IPS-20b (cell line): ENCODE measurements at regions not wholly inside any gene's neighbourhood (a gene's known extent, or its start where the extent isn't known, plus 50 kb on each side); places are given as distances from the start of the nearest gene placed in this dataset.
A peak's percentile ranks its signal among the peaks of the same experiment; 100 is the strongest.
"Not testable (repeated sequence)": the region's sequence is repeated elsewhere in the genome, so short reads cannot be mapped to it uniquely, and the experiment has no call there.

ENCODE experiments used
- H3K27ac ChIP-seq: one replicate; pipeline ENCODE4 v1.5.1; 2013; ENCODE audit warnings: low read length
- H3K27me3 ChIP-seq: 2 replicates; pipeline ENCODE4 v1.6.1; 2013; ENCODE audit warnings: mild to moderate bottlenecking, low read length, inconsistent platforms; ENCODE audit not compliant: insufficient read depth
- H3K36me3 ChIP-seq: 2 replicates; pipeline ENCODE4 v1.6.1; 2013; ENCODE audit warnings: low read depth, mild to moderate bottlenecking, inconsistent platforms, low read length, moderate library complexity; ENCODE audit not compliant: insufficient read depth
- H3K4me1 ChIP-seq: 2 replicates; pipeline ENCODE4 v1.6.1; 2013; ENCODE audit warnings: mild to moderate bottlenecking, control low read depth, inconsistent platforms, low read length, moderate library complexity; ENCODE audit not compliant: insufficient read depth
- H3K4me3 ChIP-seq: 2 replicates; pipeline ENCODE4 v1.5.1; 2013; ENCODE audit warnings: mild to moderate bottlenecking, low read length, inconsistent platforms
- H3K9ac ChIP-seq: 2 replicates; pipeline ENCODE4 v1.6.1; 2013; ENCODE audit warnings: low read depth, mild to moderate bottlenecking, inconsistent platforms, low read length, moderate library complexity
- H3K9me3 ChIP-seq: 2 replicates; pipeline ENCODE4 v1.6.1; 2013; ENCODE audit warnings: mild to moderate bottlenecking, low read depth, low read length, inconsistent platforms; ENCODE audit not compliant: insufficient read depth

DNA sequence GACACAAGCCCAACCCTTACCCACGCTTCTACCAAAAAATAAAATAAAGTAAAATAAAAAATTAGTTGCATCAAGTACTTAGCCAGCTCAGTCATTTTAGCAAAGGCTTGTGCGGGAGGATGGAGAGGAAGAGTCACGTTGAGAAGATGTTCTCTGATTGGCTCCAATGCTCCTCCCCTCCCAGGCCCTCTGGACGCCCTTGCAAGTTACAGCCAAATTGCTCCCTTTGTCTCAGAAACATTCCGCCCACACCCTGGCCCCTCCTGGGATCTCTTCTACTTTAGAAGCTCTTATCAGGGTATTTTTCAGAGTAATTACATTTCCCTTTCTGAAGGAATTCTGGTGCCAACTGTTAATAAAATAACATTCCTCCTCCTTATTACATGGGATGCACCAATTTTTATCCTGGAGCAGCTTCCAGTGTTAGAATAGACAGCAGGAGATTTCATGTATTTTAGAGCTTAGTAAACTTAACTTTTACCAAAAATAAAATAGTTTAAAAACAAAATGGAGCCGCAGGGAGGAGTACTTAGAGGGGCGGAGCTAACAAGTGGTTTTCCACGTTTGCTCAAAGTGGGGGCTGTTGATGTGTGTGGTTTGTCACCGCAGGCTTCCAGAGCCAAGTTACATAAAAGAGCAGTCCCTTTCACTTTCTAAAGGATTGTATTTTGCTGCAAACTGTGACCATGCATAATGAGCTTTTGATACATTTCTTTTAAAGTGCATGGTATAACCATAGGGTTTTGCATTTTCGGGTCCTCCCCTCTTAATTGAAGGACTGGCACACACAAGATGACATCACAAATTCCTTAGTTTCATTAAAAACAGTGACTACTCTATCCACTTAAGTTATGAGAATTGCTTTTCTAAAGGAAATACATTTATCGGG is 71.7 kb upstream of the RAP1B start:
- peak overlapping the region; percentile 66; the same call in 1 of the 2 replicates for H3K9ac ChIP-seq

DNA sequence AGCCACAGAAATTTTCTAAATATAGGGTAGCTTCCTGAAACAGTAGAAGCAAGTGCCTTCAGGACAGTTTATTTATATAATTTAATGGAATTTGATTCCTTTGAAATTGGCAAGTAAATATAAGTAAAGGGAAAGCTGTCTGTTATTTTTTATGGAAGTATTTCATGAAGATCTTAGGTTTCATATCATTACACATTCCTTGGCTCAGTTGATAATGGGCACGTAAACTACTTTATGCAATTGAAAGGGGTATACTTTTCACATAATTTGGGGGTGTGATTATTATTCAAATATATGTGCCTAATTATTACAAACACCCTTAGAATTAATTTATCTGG is 71.1 kb upstream of the RAP1B start:
- Histone ChIP-seq H3K27me3 (no peaks in the 10 kb centered on the region), H3K9me3 (peaks cover 5% of the 10 kb centered on the region; the same call in 1 of the 2 replicates), H3K36me3 (no peaks in the 10 kb centered on the region), H3K4me1 (peaks cover 10% of the 10 kb centered on the region; the same call in 1 of the 2 replicates), H3K27ac (peak overlapping the region; percentile 72), H3K9ac (no peak overlapping the region), H3K4me3 (no peak overlapping the region)

More for the DNA sequence above, 71.7 kb upstream of the RAP1B start:
- Histone ChIP-seq H3K27me3 (no peaks in the 10 kb centered on the region), H3K4me3 (peak overlapping the region; percentile 57; the same call in 1 of the 2 replicates), H3K4me1 (peaks cover 10% of the 10 kb centered on the region; the same call in 1 of the 2 replicates), H3K9me3 (peaks cover 5% of the 10 kb centered on the region; the same call in 1 of the 2 replicates), H3K27ac (peak overlapping the region; percentile 72), H3K36me3 (no peaks in the 10 kb centered on the region)

GRCh38 chr12:68540768-68541167 is 69.9 kb upstream of the RAP1B start:
- H3K27ac ChIP-seq, H3K4me3 ChIP-seq, H3K36me3 ChIP-seq, H3K9ac ChIP-seq, H3K27me3 ChIP-seq, H3K9me3 ChIP-seq: not testable (repeated sequence)
- H3K4me1 ChIP-seq = peaks cover 10% of the 10 kb centered on the region; the same call in 1 of the 2 replicates

DNA sequence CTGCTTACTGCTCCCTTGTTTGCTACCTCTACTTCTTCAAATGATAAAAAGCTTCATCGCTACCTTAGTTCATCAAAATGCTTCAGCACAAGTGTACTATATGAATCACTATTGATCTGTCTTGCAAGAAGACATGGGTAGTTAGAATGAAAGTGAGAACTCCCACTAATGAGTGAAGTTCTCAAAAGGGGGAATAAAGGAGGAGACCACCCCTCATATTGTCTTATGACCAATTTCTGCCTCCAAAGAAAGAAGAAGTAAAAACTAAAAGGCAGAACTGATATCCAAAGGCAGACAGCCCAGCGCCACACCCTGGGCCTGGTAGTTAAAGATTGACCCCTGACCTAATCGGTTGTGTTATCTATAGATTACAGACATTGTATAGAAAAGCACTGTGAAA is 63.4 kb upstream of the RAP1B start:
- not testable (repeated sequence) for H3K36me3 ChIP-seq, H3K9ac ChIP-seq, H3K27ac ChIP-seq, H3K4me1 ChIP-seq, H3K27me3 ChIP-seq, H3K4me3 ChIP-seq
- H3K9me3 ChIP-seq = peaks cover 18% of the 10 kb centered on the region

DNA sequence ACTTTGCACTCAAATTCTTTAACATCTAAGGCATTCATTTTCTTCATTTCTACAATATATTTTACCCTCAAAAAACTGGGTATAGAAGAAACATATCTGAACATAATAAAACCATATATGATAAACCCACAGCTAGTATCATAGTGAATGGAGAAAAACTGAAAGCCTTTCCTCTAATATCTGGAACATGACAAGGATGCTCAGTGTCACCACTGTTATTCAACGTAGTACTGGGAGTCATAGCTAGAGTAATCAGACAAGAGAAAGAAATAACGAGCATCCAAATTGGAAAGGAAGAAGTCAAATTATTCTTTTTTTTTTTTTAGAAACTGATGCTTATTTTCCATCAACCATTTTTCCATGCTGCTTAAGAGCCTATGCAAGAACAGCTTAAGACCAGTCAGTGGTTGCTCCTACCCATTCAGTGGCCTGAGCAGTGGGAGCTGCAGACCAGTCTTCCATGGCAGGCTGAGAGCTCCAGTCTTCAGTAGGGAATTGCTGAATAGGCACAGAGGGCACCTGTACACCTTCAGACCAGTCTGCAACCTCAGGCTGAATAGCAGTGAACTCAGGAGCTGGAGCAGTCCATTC is 58.0 kb upstream of the RAP1B start:
- not testable (repeated sequence) for H3K9ac ChIP-seq, H3K27ac ChIP-seq, H3K36me3 ChIP-seq

GRCh38 chr12:68557011-68557730 is 53.5 kb upstream of the RAP1B start:
- Histone ChIP-seq H3K4me1 (peaks cover 7% of the 10 kb centered on the region; the same call in 1 of the 2 replicates), H3K4me3 (no peak overlapping the region), H3K27ac (no peak overlapping the region), H3K9me3 (no peaks in the 10 kb centered on the region), H3K36me3 (no peaks in the 10 kb centered on the region), H3K27me3 (no peaks in the 10 kb centered on the region), H3K9ac (no peak overlapping the region)

More for the DNA sequence above, 58.0 kb upstream of the RAP1B start:
- not testable (repeated sequence) for H3K4me3 ChIP-seq, H3K4me1 ChIP-seq, H3K27me3 ChIP-seq, H3K9me3 ChIP-seq

DNA sequence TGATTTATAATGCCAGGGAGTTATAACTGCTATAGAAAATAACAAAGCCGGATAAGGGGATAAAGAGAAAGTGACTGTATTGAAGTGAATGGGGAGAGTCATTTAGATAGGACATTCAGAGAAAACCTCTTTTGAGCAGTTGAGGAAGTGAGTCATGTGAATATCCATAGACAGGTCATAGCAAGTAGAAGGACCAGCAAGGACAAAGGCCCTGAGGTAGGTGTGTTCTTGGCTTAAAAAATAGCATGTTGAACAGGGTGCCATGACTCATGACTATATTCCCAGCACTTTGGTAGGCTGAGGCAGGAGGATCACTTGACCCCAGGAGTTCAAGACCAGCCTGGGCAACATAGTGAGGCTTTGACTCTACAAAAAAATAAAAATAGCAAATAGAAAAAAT is 51.5 kb upstream of the RAP1B start:
- H3K36me3 ChIP-seq = no peaks in the 10 kb centered on the region
- H3K4me3 ChIP-seq = no peak overlapping the region
- H3K27ac ChIP-seq = no peak overlapping the region
- no peaks in the 10 kb centered on the region for H3K9me3 ChIP-seq
- H3K27me3 ChIP-seq = no peaks in the 10 kb centered on the region
- no peak overlapping the region for H3K9ac ChIP-seq
- H3K4me1 ChIP-seq = peaks cover 7% of the 10 kb centered on the region; the same call in 1 of the 2 replicates

DNA sequence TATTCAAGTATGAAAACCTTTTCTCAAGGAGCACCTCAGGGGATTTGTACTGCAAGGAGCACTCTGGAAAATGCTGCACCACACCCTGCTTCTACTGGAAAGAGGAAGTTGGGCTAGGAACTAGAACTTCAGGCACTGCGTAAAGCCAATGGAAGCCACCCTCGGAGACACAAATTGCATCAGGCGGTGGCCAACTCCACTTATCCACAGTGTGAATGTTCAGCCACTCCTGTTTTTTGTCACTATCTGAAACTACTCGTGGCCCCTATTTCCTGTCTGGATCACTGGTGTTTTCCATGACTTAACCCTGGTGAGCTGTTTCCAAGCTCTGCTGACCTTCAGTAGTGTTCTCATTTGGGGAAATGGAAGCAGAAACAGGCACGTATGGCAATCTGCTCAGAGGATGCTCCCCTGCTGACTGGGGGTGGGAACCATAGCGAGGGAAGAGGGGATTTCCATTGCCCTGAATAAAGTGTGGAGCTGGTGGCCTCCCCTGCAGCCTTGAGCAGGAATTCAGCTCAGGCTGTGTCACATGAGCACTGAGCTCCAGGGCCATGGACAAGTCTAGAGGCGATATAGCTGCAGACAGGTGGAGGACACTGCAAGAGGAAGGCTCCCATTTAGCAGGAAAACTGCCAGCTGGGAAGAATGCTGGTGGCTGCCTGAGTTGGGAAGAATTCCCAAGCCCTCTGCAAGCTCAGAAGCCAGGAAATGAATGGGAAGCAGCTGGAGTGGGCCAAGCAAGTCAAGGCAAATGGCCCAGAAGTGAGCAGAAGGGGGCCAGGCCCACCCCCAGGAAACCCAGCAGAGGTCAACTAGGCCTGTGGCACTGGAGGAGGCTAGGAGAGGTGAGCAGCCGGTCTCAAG is 50.5 kb upstream of the RAP1B start:
- no peaks in the 10 kb centered on the region for H3K9me3 ChIP-seq
- no peaks in the 10 kb centered on the region for H3K36me3 ChIP-seq
- H3K27me3 ChIP-seq = no peaks in the 10 kb centered on the region
- no peak overlapping the region for H3K4me3 ChIP-seq
- H3K27ac ChIP-seq = no peak overlapping the region
- H3K9ac ChIP-seq = no peak overlapping the region
- peaks cover 7% of the 10 kb centered on the region; the same call in 1 of the 2 replicates for H3K4me1 ChIP-seq

DNA sequence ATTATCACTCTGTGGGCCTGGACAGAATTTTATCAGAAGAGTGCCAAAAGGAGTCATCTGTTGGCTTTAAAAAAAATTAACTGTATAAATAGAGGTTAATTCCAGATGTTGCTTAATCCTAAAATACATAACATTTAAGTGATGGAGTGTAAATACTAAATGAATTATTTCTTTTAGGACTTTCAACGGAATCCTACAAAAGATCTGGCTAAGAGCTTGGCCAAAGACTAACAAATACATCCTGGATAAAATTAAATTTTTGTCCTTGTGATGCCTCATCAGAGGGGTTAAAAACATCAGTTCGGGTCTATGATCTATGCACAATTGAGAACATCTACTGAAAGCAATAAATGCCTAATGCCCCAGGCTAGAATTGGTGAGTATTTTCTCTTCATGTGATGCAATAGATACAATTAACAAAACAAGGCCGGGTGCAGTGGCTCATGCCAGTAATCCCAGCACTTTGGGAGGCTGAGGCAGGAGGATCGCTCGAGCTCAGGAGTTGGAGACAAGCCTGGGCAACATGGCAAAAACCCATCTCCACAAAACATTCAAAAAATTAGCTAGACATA is 49.8 kb upstream of the RAP1B start:
- H3K4me1 ChIP-seq = peaks cover 7% of the 10 kb centered on the region; the same call in 1 of the 2 replicates
- H3K4me3 ChIP-seq = no peak overlapping the region
- H3K27ac ChIP-seq = no peak overlapping the region
- no peak overlapping the region for H3K9ac ChIP-seq
- no peaks in the 10 kb centered on the region for H3K27me3 ChIP-seq
- H3K9me3 ChIP-seq = no peaks in the 10 kb centered on the region
- H3K36me3 ChIP-seq = no peaks in the 10 kb centered on the region
